ENCODE measurements at regions not wholly inside any gene's neighbourhood (a gene's known extent, or its start where the extent isn't known, plus 50 kb on each side); places are given as distances from the start of the nearest gene placed in this dataset.

DNA sequence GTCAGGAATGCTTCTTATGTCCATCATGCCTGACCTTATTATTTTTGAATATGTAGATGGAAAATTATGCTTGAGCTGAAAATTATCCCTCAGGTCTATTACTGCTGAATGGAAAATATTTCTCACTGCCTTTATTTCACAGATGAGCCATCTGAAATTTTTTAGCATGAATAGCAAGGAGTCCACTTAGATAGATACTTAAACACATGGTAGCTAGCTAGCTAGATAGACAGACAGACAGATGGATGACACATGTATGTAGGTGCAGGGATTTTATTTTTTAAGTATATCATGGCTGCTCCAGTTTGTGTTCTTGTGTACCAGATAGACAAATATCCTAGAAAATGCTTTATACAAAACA lies 645.0 kb downstream of the MMUT start:
- TF ChIP-seq, protein P1, sequence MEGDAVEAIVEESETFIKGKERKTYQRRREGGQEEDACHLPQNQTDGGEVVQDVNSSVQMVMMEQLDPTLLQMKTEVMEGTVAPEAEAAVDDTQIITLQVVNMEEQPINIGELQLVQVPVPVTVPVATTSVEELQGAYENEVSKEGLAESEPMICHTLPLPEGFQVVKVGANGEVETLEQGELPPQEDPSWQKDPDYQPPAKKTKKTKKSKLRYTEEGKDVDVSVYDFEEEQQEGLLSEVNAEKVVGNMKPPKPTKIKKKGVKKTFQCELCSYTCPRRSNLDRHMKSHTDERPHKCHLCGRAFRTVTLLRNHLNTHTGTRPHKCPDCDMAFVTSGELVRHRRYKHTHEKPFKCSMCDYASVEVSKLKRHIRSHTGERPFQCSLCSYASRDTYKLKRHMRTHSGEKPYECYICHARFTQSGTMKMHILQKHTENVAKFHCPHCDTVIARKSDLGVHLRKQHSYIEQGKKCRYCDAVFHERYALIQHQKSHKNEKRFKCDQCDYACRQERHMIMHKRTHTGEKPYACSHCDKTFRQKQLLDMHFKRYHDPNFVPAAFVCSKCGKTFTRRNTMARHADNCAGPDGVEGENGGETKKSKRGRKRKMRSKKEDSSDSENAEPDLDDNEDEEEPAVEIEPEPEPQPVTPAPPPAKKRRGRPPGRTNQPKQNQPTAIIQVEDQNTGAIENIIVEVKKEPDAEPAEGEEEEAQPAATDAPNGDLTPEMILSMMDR (IDR thresholded peaks at IDR 0.05; ENCODE audit: insufficient read depth, low read length, poor library complexity, severe bottlenecking) = no peak
- no peak for TF ChIP-seq EZH2phosphoT487 (conservative IDR thresholded peaks at IDR 0.05; ENCODE audit: low read length)
